Liver (tissue), 8 donors: ENCODE measurements at regions not wholly inside any gene's neighbourhood (a gene's known extent, or its start where the extent isn't known, plus 50 kb on each side); places are given as distances from the start of the nearest gene placed in this dataset.

Source experiments
- DNase-seq: peaks from one replicate; pipeline ENCODE4 v3.0.0-alpha.2; 2017; ENCODE audit warnings: low spot score
- H3K27ac ChIP-seq, 2 donors: one replicate each; pipeline ENCODE4 v1.7.0; 2013; ENCODE audit warnings: inconsistent platforms in 2 of 2, low read length in 2 of 2, control low read depth in 1 of 2, low read depth in 1 of 2, mild to moderate bottlenecking in 1 of 2
- H3K27me3 ChIP-seq, 4 donors: one replicate each; pipeline versions ENCODE4 v1.6.1 to v1.7.0; 2013; ENCODE audit warnings: low read length in 3 of 4, inconsistent platforms in 1 of 4, mild to moderate bottlenecking in 1 of 4, moderate library complexity in 1 of 4; ENCODE audit not compliant: control insufficient read depth in 4 of 4, insufficient read depth in 4 of 4
- H3K36me3 ChIP-seq, 4 donors: one replicate each; pipeline versions ENCODE4 v1.6.1 to v1.7.0; 2013; ENCODE audit warnings: low read length in 3 of 4, mild to moderate bottlenecking in 3 of 4, low read depth in 1 of 4, moderate library complexity in 1 of 4; ENCODE audit not compliant: control insufficient read depth in 4 of 4, insufficient read depth in 3 of 4
- H3K4me1 ChIP-seq, 4 donors: one replicate each; pipeline versions ENCODE4 v1.6.1 to v1.7.0; 2013; ENCODE audit warnings: low read length in 3 of 4, mild to moderate bottlenecking in 3 of 4, moderate library complexity in 1 of 4; ENCODE audit not compliant: control insufficient read depth in 4 of 4, insufficient read depth in 4 of 4
- H3K4me3 ChIP-seq, 3 donors: one replicate each; pipeline versions ENCODE4 v1.6.1 to v1.7.0; 2013; ENCODE audit warnings: low read length in 3 of 3, control low read depth in 1 of 3, low read depth in 1 of 3, mild to moderate bottlenecking in 1 of 3
- H3K9ac ChIP-seq, 2 donors: one replicate each; pipeline ENCODE4 v1.7.0; 2013; ENCODE audit warnings: low read length in 2 of 2, mild to moderate bottlenecking in 2 of 2, moderate library complexity in 2 of 2, control low read depth in 1 of 2, low read depth in 1 of 2
- H3K9me3 ChIP-seq, 4 donors: one replicate each; pipeline versions ENCODE4 v1.6.1 to v1.7.0; 2013; ENCODE audit warnings: low read length in 3 of 4; ENCODE audit not compliant: control insufficient read depth in 4 of 4
- CTCF ChIP-seq: fragments of 150-350 bp; IDR thresholded peaks from 2 replicates; pipeline ENCODE4 v1.5.1; 2017; ENCODE audit warnings: improper control_type of control experiment, low read depth, low read length; ENCODE audit not compliant: missing input control
- EGR1 ChIP-seq, 2 donors: IDR thresholded peaks; 2 replicates each; pipeline ENCODE4 v1.6.1; 2016 to 2018; ENCODE audit warnings: antibody characterized with exemption in 2 of 2, low read depth in 2 of 2
- FOXA1 ChIP-seq: IDR thresholded peaks from 2 replicates; pipeline ENCODE4 v1.6.1; 2016; ENCODE audit warnings: antibody characterized with exemption
- GABPA ChIP-seq, 2 donors: IDR thresholded peaks in 1 of 2; conservative IDR thresholded peaks in 1 of 2; 2 replicates each; pipeline ENCODE4 v1.6.1; 2016; ENCODE audit warnings: antibody characterized with exemption in 2 of 2, mild to moderate bottlenecking in 1 of 2, moderate library complexity in 1 of 2
- HNF4A ChIP-seq, 2 donors: conservative IDR thresholded peaks; 2 replicates each; pipeline ENCODE4 v1.6.1; 2016; ENCODE audit warnings: antibody characterized with exemption in 2 of 2, mild to moderate bottlenecking in 2 of 2
- HNF4G ChIP-seq: IDR thresholded peaks from 2 replicates; pipeline ENCODE4 v1.6.1; 2016; ENCODE audit warnings: antibody characterized with exemption
- JUND ChIP-seq, 2 donors: IDR thresholded peaks; 2 replicates each; pipeline ENCODE4 v1.6.1; 2016; ENCODE audit warnings: antibody characterized with exemption in 2 of 2
- NR2F2 ChIP-seq: IDR thresholded peaks from 2 replicates; pipeline ENCODE4 v1.6.1; 2016; ENCODE audit warnings: antibody characterized with exemption
- RAD21 ChIP-seq, 2 donors: IDR thresholded peaks; 2 replicates each; pipeline ENCODE4 v1.6.1; 2016; ENCODE audit warnings: antibody characterized with exemption in 2 of 2, mild to moderate bottlenecking in 2 of 2
- RXRA ChIP-seq, 2 donors: IDR thresholded peaks; 2 replicates each; pipeline ENCODE4 v1.6.1; 2017 to 2018; ENCODE audit warnings: antibody characterized with exemption in 2 of 2, mild to moderate bottlenecking in 1 of 2
- SP1 ChIP-seq: IDR thresholded peaks from 2 replicates; pipeline ENCODE4 v1.6.1; 2018; ENCODE audit warnings: antibody characterized with exemption, mild to moderate bottlenecking
- TAF1 ChIP-seq: conservative IDR thresholded peaks from 2 replicates; pipeline ENCODE4 v1.6.1; 2016; ENCODE audit warnings: antibody characterized with exemption, mild to moderate bottlenecking
- YY1 ChIP-seq: IDR thresholded peaks from 2 replicates; pipeline ENCODE4 v1.6.1; 2016; ENCODE audit warnings: antibody characterized with exemption, mild to moderate bottlenecking
- ZBTB33 ChIP-seq: IDR thresholded peaks from 2 replicates; pipeline ENCODE4 v1.6.1; 2016; ENCODE audit warnings: antibody characterized with exemption
- WGBS: extraction: QIAGEN DNeasy Blood & Tissue Kit; methylation state at CpG from one replicate; pipeline ENCODE4 v1.1.7; 2013; 5-methylcytosine and 5-hydroxymethylcytosine counted together
- TF ChIP-seq, protein P1 (sequence below): IDR thresholded peaks from 2 replicates; pipeline ENCODE4 v1.6.1; 2016; ENCODE audit warnings: antibody characterized with exemption
- TF ChIP-seq, protein P2 (sequence below): IDR thresholded peaks from 2 replicates; pipeline ENCODE4 v1.6.1; 2016; ENCODE audit warnings: antibody characterized with exemption, mild to moderate bottlenecking
- donor health status: healthy.
- donor health status: healthy.
- donor health status: healthy.
- donor health status: healthy.
- donor health status: healthy.

DNA sequence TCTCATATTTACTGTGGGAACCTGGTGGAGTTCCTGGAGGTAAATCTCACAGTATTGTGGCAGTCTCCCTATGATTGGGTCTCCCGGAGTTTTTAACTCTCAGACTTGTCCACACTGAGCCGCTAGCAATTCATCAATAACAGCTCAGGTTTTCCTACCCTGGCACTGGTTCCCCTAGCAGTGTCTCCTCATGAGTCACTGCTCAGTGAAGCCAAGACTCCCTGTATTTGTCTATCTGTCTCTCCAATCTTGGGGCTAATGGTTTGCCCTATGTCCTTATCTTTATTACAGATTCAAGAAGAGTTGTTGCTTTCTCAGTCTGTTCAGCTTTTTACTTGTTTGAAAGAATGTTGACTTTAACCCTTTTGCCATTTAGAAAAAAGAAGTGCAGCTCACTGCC is 176.7 kb upstream of the FGF10 start:
- 86% methylated on average over 2 of the region's 2 CpGs for WGBS
- no peaks in the 10 kb centered on the region for H3K9me3 ChIP-seq

DNA sequence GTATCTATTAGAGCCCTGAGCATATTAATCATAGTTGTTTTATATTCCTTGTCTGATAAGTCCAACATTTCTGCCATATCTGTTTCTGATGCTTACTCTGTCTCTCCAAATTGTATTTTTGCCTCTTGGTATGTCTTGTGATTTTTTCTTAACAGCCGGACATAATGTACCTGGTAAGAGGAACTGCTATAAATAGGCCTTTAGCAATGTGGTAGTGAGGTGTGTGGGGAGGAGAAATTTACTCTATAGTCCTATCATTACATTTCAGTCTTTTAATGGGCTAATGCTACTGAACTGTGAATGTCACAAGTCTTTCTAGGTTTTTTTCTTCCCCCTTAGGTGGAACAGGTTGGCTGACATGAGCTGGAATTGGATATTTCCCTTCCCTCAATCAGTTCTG is 176.1 kb upstream of the FGF10 start:
- DNase-seq, result no peak
- no peaks in the 10 kb centered on the region for H3K4me1 ChIP-seq
- H3K27ac ChIP-seq, result no peak overlapping the region
- H3K9ac ChIP-seq, result no peak overlapping the region
- no peaks in the 10 kb centered on the region for H3K9me3 ChIP-seq
- H3K36me3 ChIP-seq, result no peaks in the 10 kb centered on the region
- no peak overlapping the region for H3K4me3 ChIP-seq
- WGBS, result 63% methylated on average over 1 of the region's 1 CpG
- no peak for TF ChIP-seq FOXA1
- H3K27me3 ChIP-seq, result peaks cover 0 to 2% (median 0%) of the 10 kb centered on the region in 4 donors

More for the DNA sequence above, 176.7 kb upstream of the FGF10 start:
- no peak for TF ChIP-seq TAF1
- no peak for TF ChIP-seq RAD21 (IDR thresholded peaks at IDR 0.05)
- TF ChIP-seq SP1, result no peak
- no peak for TF ChIP-seq NR2F2
- TF ChIP-seq RXRA (IDR thresholded peaks at IDR 0.05), result no peak
- no peak for TF ChIP-seq ZBTB33
- TF ChIP-seq JUND (IDR thresholded peaks at IDR 0.05), result no peak
- TF ChIP-seq HNF4G, result no peak
- TF ChIP-seq EGR1 (IDR thresholded peaks at IDR 0.05; ENCODE audit: low read depth in 2 of 2), result no peak
- no peak for TF ChIP-seq CTCF
- TF ChIP-seq FOXA1, result no peak
- no peak for TF ChIP-seq HNF4A (conservative IDR thresholded peaks at IDR 0.05)
- no peak for TF ChIP-seq YY1
- no peak for TF ChIP-seq GABPA (IDR thresholded peaks at IDR 0.05 in 1 of 2, conservative IDR thresholded peaks at IDR 0.05 in 1 of 2)
- Histone ChIP-seq H3K27ac (no peak overlapping the region), H3K9ac (no peak overlapping the region), H3K4me3 (no peak overlapping the region), H3K27me3 (peaks cover 0 to 2% (median 0%) of the 10 kb centered on the region in 4 donors), H3K36me3 (no peaks in the 10 kb centered on the region), H3K4me1 (no peaks in the 10 kb centered on the region)
- no peak for DNase-seq

- DNase-seq, result no peak
- Histone ChIP-seq H3K9ac (no peak overlapping the region), H3K9me3 (no peaks in the 10 kb centered on the region), H3K4me1 (no peaks in the 10 kb centered on the region), H3K27ac (no peak overlapping the region), H3K4me3 (no peak overlapping the region), H3K27me3 (no peaks in the 10 kb centered on the region), H3K36me3 (no peaks in the 10 kb centered on the region)
- TF ChIP-seq SP1 (no peak), JUND (IDR thresholded peaks at IDR 0.05) (no peak), CTCF (no peak), GABPA (IDR thresholded peaks at IDR 0.05 in 1 of 2, conservative IDR thresholded peaks at IDR 0.05 in 1 of 2) (no peak), RXRA (IDR thresholded peaks at IDR 0.05) (no peak), EGR1 (IDR thresholded peaks at IDR 0.05; ENCODE audit: low read depth in 2 of 2) (no peak), HNF4G (no peak), RAD21 (IDR thresholded peaks at IDR 0.05) (no peak), FOXA1 (no peak), TAF1 (no peak)
- TF ChIP-seq, protein P1, sequence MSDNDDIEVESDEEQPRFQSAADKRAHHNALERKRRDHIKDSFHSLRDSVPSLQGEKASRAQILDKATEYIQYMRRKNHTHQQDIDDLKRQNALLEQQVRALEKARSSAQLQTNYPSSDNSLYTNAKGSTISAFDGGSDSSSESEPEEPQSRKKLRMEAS, result no peak
- TF ChIP-seq, protein P2, sequence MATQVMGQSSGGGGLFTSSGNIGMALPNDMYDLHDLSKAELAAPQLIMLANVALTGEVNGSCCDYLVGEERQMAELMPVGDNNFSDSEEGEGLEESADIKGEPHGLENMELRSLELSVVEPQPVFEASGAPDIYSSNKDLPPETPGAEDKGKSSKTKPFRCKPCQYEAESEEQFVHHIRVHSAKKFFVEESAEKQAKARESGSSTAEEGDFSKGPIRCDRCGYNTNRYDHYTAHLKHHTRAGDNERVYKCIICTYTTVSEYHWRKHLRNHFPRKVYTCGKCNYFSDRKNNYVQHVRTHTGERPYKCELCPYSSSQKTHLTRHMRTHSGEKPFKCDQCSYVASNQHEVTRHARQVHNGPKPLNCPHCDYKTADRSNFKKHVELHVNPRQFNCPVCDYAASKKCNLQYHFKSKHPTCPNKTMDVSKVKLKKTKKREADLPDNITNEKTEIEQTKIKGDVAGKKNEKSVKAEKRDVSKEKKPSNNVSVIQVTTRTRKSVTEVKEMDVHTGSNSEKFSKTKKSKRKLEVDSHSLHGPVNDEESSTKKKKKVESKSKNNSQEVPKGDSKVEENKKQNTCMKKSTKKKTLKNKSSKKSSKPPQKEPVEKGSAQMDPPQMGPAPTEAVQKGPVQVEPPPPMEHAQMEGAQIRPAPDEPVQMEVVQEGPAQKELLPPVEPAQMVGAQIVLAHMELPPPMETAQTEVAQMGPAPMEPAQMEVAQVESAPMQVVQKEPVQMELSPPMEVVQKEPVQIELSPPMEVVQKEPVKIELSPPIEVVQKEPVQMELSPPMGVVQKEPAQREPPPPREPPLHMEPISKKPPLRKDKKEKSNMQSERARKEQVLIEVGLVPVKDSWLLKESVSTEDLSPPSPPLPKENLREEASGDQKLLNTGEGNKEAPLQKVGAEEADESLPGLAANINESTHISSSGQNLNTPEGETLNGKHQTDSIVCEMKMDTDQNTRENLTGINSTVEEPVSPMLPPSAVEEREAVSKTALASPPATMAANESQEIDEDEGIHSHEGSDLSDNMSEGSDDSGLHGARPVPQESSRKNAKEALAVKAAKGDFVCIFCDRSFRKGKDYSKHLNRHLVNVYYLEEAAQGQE, result no peak
- 77% methylated on average over 2 of the region's 2 CpGs for WGBS
Measured at GRCh38 chr5:44546286-44546685, 157.1 kb upstream of the FGF10 start.
